Ascending aorta (tissue), 2 donors: ENCODE measurements at regions not wholly inside any gene's neighbourhood (a gene's known extent, or its start where the extent isn't known, plus 50 kb on each side); places are given as distances from the start of the nearest gene placed in this dataset.
A peak's percentile ranks its signal among the peaks of the same experiment; 100 is the strongest.

Source experiments
- DNase-seq, 2 donors: peaks; one replicate each; pipeline ENCODE4 v3.0.0-alpha.2; 2019; ENCODE audit warnings: low spot score in 2 of 2
- H3K27ac ChIP-seq, 2 donors: fragments of 200-600 bp; sonication (generic); one replicate each; pipeline ENCODE4 v1.5.1; 2016 to 2017; ENCODE audit warnings: mild to moderate bottlenecking in 1 of 2
- H3K27me3 ChIP-seq: fragments of 200-600 bp; sonication (generic); one replicate; pipeline ENCODE4 v1.5.1; 2017
- H3K36me3 ChIP-seq, 2 donors: fragments of 200-600 bp; sonication (generic); one replicate each; pipeline ENCODE4 v1.5.1; 2016
- H3K4me1 ChIP-seq, 2 donors: fragments of 200-600 bp; sonication (generic); one replicate each; pipeline ENCODE4 v1.5.1; 2016 to 2017; ENCODE audit warnings: mild to moderate bottlenecking in 1 of 2
- H3K4me3 ChIP-seq, 2 donors: fragments of 200-600 bp; sonication (generic); one replicate each; pipeline ENCODE4 v1.5.1; 2016 to 2017; ENCODE audit warnings: mild to moderate bottlenecking in 1 of 2
- H3K9me3 ChIP-seq, 2 donors: fragments of 200-600 bp; sonication (generic); one replicate each; pipeline ENCODE4 v1.5.1; 2016
- CTCF ChIP-seq, 3 experiments: fragments of 200-600 bp in 2 of 3; fragments of 450-650 bp in 1 of 3; sonication (generic) in 2 of 3; IDR thresholded peaks; one replicate each; pipeline ENCODE4 v1.5.1; 2016 to 2019; ENCODE audit warnings: antibody characterized with exemption in 3 of 3, mild to moderate bottlenecking in 1 of 3, moderate library complexity in 1 of 3
- intact Hi-C: fragments of 100-400 bp; cut with DNase I; formaldehyde crosslinking; loops from one replicate; pipeline ENCODE4 v1.15.1; 2023

GRCh38 chr10:3470191-3470590 is 297.6 kb upstream of the PITRM1 start:
- TF ChIP-seq CTCF (IDR thresholded peaks at IDR 0.05), result no peak
- H3K4me3 ChIP-seq, result no peak overlapping the region
- DNase-seq, result no peak
- H3K4me1 ChIP-seq, result peaks cover 0 to 32% of the 10 kb centered on the region in 2 donors
- no peaks in the 10 kb centered on the region for H3K36me3 ChIP-seq
- H3K27me3 ChIP-seq, result no peaks in the 10 kb centered on the region
- intact Hi-C loops, result no loop called here
- H3K27ac ChIP-seq, result no peak overlapping the region
- no peaks in the 10 kb centered on the region for H3K9me3 ChIP-seq

- no peaks in the 10 kb centered on the region for H3K36me3 ChIP-seq
- H3K27me3 ChIP-seq, result no peaks in the 10 kb centered on the region
- H3K9me3 ChIP-seq, result no peaks in the 10 kb centered on the region
- H3K27ac ChIP-seq, result peak overlapping the region; percentile 69 to 91
- DNase-seq, result no peak
- peaks cover 0 to 32% of the 10 kb centered on the region in 2 donors for H3K4me1 ChIP-seq
- H3K4me3 ChIP-seq, result peak overlapping the region in 1 of 2 donors; percentile 34
- TF ChIP-seq CTCF (IDR thresholded peaks at IDR 0.05), result no peak
- intact Hi-C loops, result loop anchor here (2.0 to 10.0 kb wide), 4 partner anchors 17 to 275 kb away; no protein-coding TSS in a partner anchor
Measured at GRCh38 chr10:3469639-3470020, 297.0 kb upstream of the PITRM1 start.

GRCh38 chr10:3468919-3469638 is 296.5 kb upstream of the PITRM1 start:
- peak overlapping the region; percentile 28 to 34 for H3K4me3 ChIP-seq
- TF ChIP-seq CTCF (IDR thresholded peaks at IDR 0.05), result no peak
- no peaks in the 10 kb centered on the region for H3K9me3 ChIP-seq
- intact Hi-C loops, result loop anchor here (2.0 to 10.0 kb wide), 4 partner anchors 16 to 276 kb away; no protein-coding TSS in a partner anchor
- no peaks in the 10 kb centered on the region for H3K27me3 ChIP-seq
- H3K36me3 ChIP-seq, result no peaks in the 10 kb centered on the region
- DNase-seq, result peak in 1 of 2 donors; percentile 78
- H3K4me1 ChIP-seq, result peaks cover 0 to 32% of the 10 kb centered on the region in 2 donors
- H3K27ac ChIP-seq, result peak overlapping the region; percentile 69 to 91

GRCh38 chr10:3467052-3467951 is 294.7 kb upstream of the PITRM1 start:
- Histone ChIP-seq H3K9me3 (no peaks in the 10 kb centered on the region), H3K4me3 (peak overlapping the region in 1 of 2 donors; percentile 34), H3K4me1 (peaks cover 0 to 30% of the 10 kb centered on the region in 2 donors), H3K27me3 (no peaks in the 10 kb centered on the region), H3K27ac (peak overlapping the region; percentile 69 to 91), H3K36me3 (no peaks in the 10 kb centered on the region)
- peak in 2 of 3 experiments; percentile 21 to 36 for TF ChIP-seq CTCF (IDR thresholded peaks at IDR 0.05)
- peak; percentile 39 to 84 for DNase-seq
- intact Hi-C loops, result loop anchor here (5.0 to 10.0 kb wide), 2 partner anchors 60 to 277 kb away; no protein-coding TSS in a partner anchor

- H3K9me3 ChIP-seq, result no peaks in the 10 kb centered on the region
- no peak for TF ChIP-seq CTCF (IDR thresholded peaks at IDR 0.05)
- peaks cover 0 to 26% of the 10 kb centered on the region in 2 donors for H3K4me1 ChIP-seq
- no peaks in the 10 kb centered on the region for H3K36me3 ChIP-seq
- intact Hi-C loops, result loop anchor here (5.0 to 10.0 kb wide), 2 partner anchors 62 to 279 kb away; no protein-coding TSS in a partner anchor
- H3K27me3 ChIP-seq, result no peaks in the 10 kb centered on the region
- H3K4me3 ChIP-seq, result no peak overlapping the region
- no peak for DNase-seq
- peak overlapping the region in 1 of 2 donors; percentile 63 for H3K27ac ChIP-seq
Measured at GRCh38 chr10:3465406-3465891, 292.9 kb upstream of the PITRM1 start.
